ENCODE measurements at regions not wholly inside any gene's neighbourhood (a gene's known extent, or its start where the extent isn't known, plus 50 kb on each side); places are given as distances from the start of the nearest gene placed in this dataset.

DNA sequence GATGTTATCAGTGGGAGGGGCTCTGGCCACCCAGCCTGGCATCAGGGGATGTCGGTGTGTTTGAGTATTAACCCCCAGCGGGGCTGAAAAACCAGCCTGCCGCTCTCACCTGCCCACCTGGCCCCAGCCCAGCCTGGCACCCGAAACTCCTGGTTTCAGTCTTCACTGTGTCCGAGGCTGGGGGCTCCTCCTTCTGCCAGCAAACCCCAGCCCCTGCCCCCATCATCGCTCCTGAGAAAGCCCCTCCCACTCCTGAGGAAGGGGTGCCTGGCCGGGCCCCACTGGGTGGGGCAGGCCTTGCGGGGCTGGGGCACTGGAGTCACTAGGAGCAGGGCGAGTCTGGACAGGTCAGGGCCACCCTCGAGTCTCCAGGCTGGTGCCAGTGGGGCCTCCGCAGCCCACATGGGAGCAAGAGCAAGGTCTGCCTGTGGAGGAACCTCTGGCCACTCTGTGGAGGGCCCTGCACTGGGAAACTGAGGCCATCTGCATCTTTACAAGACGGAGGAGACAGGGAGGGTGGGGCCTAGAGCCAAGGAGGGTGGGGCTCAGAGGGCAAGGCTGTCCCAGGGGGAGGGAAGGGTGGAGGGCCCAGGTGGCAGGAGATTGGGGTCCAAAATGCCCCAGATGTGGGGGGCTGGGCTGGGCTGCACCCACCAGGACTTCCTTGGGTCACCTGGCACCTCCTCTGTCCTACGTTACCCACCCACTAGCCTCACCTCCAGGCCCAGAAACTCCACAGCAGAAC, 51.5 kb upstream of the NOTCH1 start:
- intact Hi-C loops (cut with micrococcal nuclease; ENCODE audit: unreplicated experiment): no loop called here
- Histone ChIP-seq H3K9me2 (ENCODE audit: insufficient read depth, low read length) (no peaks in the 10 kb centered on the region), H3K4me1 (ENCODE audit: insufficient read depth, low read length, poor library complexity, severe bottlenecking) (no peaks in the 10 kb centered on the region), H4K20me1 (ENCODE audit: insufficient read depth, low read length) (no peaks in the 10 kb centered on the region), H2AFZ (ENCODE audit: low read length) (no peak overlapping the region), H3K27ac (ENCODE audit: low read depth, low read length, poor library complexity, severe bottlenecking) (no peak overlapping the region), H3K36me3 (ENCODE audit: insufficient read depth, low read length) (no peaks in the 10 kb centered on the region), H3K79me2 (ENCODE audit: insufficient read depth, low read depth, low read length) (no peaks in the 10 kb centered on the region), H3K4me2 (ENCODE audit: low read length) (no peak overlapping the region), H3K4me3 (ENCODE audit: low read depth, low read length, poor library complexity, severe bottlenecking) (no peak overlapping the region), H3K9me3 (ENCODE audit: low read length) (no peaks in the 10 kb centered on the region)
- POLR2A ChIA-PET: interaction anchor here (0.7 kb wide), 1 partner anchor 154 kb away, joined by 5 read pairs; no protein-coding TSS in a partner anchor
- CTCF ChIA-PET (ENCODE audit: unreplicated experiment): interaction anchor here (0.6 kb wide), 1 partner anchor 108 kb away, joined by 3 read pairs; no protein-coding TSS in a partner anchor
- TF ChIP-seq EZH2phosphoT487 (IDR thresholded peaks at IDR 0.05; ENCODE audit: borderline replicate concordance, low read depth, low read length): no peak
- TF ChIP-seq CTCF (conservative IDR thresholded peaks at IDR 0.05; ENCODE audit: low read length): no peak
- no TSS peak for BruUV-seq (replicated peaks)
- no peak for DNase-seq (ENCODE audit: low spot score)

DNA sequence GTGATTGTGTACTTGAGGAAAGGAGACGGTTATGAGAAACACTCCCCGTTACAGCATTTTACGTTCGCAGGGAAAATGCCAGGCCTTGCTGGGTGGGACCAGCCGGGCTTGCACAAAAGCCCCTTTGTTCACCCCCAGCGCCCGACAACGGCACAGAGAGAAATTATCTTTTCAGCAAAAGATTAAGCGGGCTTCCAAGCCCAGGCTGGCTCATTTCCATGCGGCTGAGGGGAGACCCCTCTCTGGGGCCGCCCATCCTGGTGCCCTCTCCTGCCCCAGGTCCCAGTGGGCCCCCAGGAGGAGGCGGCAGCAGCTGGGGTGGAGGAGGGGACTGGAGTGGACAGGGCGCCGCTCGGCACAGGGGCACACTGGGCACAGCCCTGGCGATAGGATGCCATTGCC, 50.8 kb upstream of the NOTCH1 start:
- CTCF ChIA-PET (ENCODE audit: unreplicated experiment): no interaction called here
- Histone ChIP-seq H3K36me3 (ENCODE audit: insufficient read depth, low read length) (no peaks in the 10 kb centered on the region), H3K4me2 (ENCODE audit: low read length) (no peak overlapping the region), H4K20me1 (ENCODE audit: insufficient read depth, low read length) (no peaks in the 10 kb centered on the region), H3K27ac (ENCODE audit: low read depth, low read length, poor library complexity, severe bottlenecking) (no peak overlapping the region), H2AFZ (ENCODE audit: low read length) (no peak overlapping the region), H3K4me3 (ENCODE audit: low read depth, low read length, poor library complexity, severe bottlenecking) (no peak overlapping the region), H3K9me2 (ENCODE audit: insufficient read depth, low read length) (no peaks in the 10 kb centered on the region), H3K9me3 (ENCODE audit: low read length) (no peaks in the 10 kb centered on the region), H3K79me2 (ENCODE audit: insufficient read depth, low read depth, low read length) (no peaks in the 10 kb centered on the region), H3K4me1 (ENCODE audit: insufficient read depth, low read length, poor library complexity, severe bottlenecking) (no peaks in the 10 kb centered on the region)
- BruUV-seq (replicated peaks): no TSS peak
- no peak for DNase-seq (ENCODE audit: low spot score)
- no peak for TF ChIP-seq EZH2phosphoT487 (IDR thresholded peaks at IDR 0.05; ENCODE audit: borderline replicate concordance, low read depth, low read length)
- no peak for TF ChIP-seq CTCF (conservative IDR thresholded peaks at IDR 0.05; ENCODE audit: low read length)
- POLR2A ChIA-PET: no interaction called here
- intact Hi-C loops (cut with micrococcal nuclease; ENCODE audit: unreplicated experiment): no loop called here

- Histone ChIP-seq H3K4me1 (ENCODE audit: insufficient read depth, low read length, poor library complexity, severe bottlenecking) (no peaks in the 10 kb centered on the region), H3K79me2 (ENCODE audit: insufficient read depth, low read depth, low read length) (no peaks in the 10 kb centered on the region), H4K20me1 (ENCODE audit: insufficient read depth, low read length) (no peaks in the 10 kb centered on the region), H3K9me2 (ENCODE audit: insufficient read depth, low read length) (no peaks in the 10 kb centered on the region), H3K4me2 (ENCODE audit: low read length) (no peak overlapping the region), H2AFZ (ENCODE audit: low read length) (no peak overlapping the region), H3K36me3 (ENCODE audit: insufficient read depth, low read length) (no peaks in the 10 kb centered on the region), H3K4me3 (ENCODE audit: low read depth, low read length, poor library complexity, severe bottlenecking) (no peak overlapping the region), H3K9me3 (ENCODE audit: low read length) (no peaks in the 10 kb centered on the region), H3K27ac (ENCODE audit: low read depth, low read length, poor library complexity, severe bottlenecking) (no peak overlapping the region)
- no peak for DNase-seq (ENCODE audit: low spot score)
- no TSS peak for BruUV-seq (replicated peaks)
- intact Hi-C loops (cut with micrococcal nuclease; ENCODE audit: unreplicated experiment): no loop called here
- POLR2A ChIA-PET: no interaction called here
- CTCF ChIA-PET (ENCODE audit: unreplicated experiment): no interaction called here
- TF ChIP-seq EZH2phosphoT487 (IDR thresholded peaks at IDR 0.05; ENCODE audit: borderline replicate concordance, low read depth, low read length): no peak
- no peak for TF ChIP-seq CTCF (conservative IDR thresholded peaks at IDR 0.05; ENCODE audit: low read length)
These were observed 50.4 kb upstream of the NOTCH1 start for GRCh38 chr9:136596217-136596616.
